Activated gamma-delta T cell treated with anti-CD3 and anti-CD28 coated beads, Interleukin-2, amount 50 U/mL, for 16 hours (primary cell): ENCODE measurements at regions not wholly inside any gene's neighbourhood (a gene's known extent, or its start where the extent isn't known, plus 50 kb on each side); places are given as distances from the start of the nearest gene placed in this dataset.

Experiments used
- DNase-seq: peaks from one replicate; pipeline ENCODE4 v3.0.0-alpha.2; 2020; ENCODE audit warnings: low read depth

DNA sequence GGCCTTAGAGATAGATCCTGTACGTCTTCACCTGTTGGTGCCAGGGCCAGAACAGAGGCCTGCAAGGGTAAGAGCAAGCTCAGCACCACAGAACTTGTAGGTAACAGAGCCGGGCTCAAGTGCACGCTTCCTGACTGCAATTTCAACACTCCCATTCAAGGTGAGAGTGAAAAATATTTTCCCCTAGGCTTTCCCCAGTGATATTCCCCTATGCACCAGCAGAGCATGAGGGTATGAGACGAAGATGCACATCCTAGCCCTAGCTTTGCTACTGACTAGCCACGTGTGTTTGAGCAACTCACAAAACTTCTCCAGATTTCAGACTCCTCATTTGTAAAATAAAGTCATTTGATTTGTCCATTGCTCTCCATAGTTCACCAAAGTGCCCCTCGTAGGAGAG is 411.6 kb downstream of the ZNF521 start:
- DNase-seq, result no peak

DNA sequence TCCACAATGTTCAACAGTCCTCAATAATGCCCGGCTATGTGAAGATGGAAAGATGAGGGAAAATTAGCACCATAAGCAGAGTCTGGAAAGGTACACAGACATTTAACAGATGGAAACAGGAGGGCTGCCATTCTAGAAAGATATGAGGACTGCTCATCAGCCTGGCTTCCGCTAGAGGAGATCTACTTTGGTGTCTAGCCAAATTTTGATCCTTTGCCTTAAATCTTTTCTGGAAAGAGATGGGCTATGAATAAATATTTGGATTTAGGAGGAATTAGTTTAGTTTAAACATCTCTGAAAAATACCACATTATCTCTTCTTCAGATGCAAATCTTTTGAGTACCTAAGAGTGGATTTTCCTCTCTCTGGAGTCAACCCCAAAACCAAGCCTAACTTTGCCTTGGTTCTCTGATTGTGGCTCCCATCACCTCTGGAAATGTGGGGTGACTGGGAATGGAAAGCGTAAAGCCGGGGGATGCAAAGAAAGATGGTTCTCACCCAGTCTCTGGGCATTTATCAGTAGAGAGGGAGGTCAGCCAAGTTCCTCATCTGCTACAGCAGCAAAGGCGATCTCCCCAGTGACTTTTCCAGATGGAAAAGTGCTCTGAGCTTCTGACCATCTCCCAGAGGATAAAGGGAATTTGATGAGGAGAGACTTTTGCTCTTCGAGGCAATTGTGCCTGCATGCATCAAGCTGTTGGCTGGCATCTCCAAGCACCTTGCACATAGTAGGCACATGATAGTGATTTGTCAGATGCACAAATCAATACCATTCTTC is 410.6 kb downstream of the ZNF521 start:
- no peak for DNase-seq

DNA sequence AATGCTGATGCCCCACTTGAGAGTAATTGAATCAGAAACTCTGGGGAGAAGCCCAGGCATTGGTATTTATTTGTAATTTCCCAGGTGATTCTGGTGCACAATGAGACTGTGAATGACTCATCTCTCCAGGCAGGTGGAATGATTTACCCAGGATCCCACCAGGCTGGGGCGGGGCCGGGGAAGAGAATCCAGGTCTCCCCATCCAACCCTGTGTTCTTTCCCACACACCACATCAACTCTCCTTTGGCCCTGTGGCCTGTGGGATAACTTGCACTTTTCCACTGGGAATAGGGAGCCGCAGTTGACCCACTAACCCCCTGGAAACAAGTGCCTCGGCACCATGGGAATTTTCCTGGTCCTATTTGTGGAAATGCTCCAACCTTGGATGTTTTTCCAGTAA is 409.8 kb downstream of the ZNF521 start:
- no peak for DNase-seq

DNA sequence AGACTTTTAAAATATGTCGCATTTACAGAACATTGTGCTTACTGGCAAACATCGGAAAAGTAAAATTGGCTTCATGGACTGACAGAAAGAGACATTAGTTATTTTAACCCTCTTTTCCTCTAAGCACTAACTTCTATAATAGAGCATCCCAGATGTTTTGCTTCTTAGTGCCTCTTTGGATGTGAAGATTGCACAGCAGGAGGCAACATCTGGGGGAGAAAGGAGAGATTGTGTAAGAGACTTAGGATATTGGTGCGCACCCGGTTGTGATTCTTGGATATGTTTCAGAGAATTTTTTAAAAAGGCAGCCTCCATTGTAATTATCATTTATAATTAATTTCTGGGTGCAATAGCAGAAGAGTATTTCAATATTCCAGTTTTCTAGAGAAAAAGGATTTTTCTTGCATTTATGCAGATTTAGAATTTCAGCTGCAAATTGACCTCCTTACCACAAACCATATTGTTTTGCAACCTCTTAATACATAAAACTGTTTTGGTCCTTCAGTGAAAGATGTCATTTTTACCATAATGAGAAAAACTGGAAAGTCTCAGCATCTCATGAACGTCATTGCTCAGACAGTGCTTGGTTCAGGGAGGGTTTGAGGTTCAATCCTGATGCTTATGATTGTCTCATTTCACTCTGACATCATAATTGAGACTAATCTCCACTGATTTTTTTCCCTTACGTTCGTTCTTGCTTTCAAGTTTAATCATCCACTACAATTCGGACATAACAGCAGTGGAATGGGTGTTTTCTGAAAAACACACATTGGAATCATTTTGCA is 404.3 kb downstream of the ZNF521 start:
- no peak for DNase-seq

DNA sequence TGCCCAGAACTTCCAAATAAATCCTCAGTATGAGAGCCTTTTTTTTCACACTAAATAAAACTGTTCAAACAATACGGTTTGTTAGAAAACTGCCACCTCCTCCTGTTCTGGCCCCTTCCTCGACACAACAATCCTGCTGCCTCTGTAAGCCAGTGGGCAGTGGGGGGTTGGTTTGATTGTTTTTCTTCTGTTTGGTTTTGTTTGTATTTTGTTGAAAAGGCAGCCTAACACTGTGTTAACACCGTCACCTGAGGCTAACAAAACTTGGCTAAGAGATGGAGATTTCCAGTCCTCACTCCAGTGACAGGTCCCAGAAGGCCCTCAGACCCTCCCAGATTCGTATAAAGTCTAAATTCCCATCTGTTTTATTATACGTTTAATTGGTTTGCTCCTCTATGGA is 402.1 kb downstream of the ZNF521 start:
- DNase-seq, result no peak

DNA sequence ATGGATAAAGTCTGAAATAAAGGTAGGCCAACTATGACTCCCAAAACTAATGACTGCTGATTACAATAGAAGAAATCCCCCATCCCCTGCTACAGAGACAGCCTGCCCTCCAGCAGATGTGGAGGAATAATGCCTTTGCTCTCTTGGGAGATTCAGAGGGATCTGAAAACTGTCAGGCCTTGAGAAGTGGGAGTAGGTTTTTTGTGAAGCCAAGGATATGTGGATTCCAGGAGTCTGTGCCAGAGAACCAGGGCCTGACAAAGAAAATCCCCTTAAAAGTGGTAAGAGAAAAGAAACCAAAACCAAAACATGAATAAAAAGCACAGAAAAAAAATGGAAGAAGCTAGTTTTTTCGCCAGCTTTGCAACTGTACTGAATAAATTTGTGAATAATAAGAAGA is 397.6 kb downstream of the ZNF521 start:
- DNase-seq, result no peak

DNA sequence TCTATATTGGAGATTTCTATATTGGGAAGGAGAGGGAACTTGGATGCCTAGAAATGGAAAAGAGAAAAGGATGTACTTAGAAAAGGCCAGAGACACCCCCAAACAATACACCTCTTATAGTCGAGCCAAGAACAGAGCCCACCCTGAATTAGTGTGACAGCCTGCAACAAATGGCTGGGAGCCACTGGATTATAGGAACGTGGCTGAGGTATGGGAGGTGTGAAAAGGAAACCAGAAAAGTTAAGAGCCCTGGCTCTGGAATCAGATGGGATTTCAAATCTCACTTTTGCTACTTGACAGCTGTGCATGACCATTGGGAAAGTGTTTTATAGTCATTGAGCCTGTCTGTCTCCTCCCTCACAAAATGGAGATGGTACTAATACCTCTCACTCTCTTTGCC is 394.0 kb downstream of the ZNF521 start:
- DNase-seq, result no peak

DNA sequence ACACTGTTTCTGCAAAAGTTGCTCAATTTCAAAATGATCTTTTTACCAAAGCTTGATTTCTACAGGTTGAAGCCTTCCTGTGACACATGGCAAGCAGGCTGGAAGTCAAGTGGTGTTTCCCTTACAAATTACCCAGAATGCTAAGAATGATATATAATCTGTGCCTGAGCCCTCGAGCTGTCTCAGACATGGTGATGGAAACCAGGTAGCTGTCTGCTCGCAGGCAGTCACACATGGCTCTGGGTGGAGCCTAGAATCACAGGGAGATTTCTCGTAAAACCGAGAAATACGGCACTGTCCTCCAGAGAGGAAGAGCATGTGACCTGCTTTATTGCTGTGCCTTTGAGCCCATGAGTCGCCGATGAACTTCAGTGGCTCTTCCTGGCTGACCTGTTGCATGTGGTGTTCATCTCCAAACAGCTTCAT is 392.9 kb downstream of the ZNF521 start:
- no peak for DNase-seq

DNA sequence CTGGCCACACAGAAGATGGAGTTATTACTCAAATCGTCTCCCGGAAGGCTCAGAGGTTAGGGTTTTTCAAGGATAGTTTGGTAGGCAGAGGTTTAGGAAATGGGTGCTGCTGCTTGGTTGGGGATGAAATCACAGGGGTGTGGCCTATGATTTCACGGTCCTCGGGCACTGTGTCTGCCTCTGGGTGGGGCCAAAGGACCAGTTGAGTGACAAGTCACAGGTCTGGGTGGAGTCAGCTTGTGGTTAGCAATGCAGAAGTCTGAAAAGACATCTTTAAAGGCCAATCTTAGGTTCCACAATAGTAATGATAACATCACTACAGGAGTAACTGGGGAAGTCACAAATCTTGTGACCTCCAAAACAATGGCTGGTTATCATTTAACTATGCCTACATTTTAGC is 387.8 kb downstream of the ZNF521 start:
- DNase-seq, result no peak

DNA sequence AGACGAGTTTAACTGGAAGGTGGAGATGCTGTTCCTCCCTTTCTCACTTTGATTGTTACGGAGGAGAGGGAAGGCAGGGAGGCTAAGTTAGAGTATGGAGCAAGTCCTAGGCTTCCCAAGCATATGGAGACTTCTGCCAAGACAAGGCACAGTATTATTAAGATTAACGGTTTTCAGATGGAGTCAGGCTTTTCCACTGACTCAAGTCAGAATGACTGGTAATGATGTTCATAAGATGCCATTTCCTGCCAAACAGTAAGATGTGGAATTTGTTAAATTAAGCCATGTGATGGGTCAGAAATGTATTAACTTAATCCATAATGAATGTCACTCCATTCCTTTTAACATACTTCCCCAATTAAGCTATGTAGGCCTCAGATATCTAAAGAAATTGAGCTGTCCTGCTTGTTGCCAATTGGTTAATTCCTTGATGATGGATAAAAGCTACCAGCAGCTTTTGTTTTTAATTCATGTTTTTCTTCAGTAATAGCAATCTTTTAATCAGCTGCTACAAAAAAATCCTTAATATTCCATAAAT is 383.7 kb downstream of the ZNF521 start:
- no peak for DNase-seq

DNA sequence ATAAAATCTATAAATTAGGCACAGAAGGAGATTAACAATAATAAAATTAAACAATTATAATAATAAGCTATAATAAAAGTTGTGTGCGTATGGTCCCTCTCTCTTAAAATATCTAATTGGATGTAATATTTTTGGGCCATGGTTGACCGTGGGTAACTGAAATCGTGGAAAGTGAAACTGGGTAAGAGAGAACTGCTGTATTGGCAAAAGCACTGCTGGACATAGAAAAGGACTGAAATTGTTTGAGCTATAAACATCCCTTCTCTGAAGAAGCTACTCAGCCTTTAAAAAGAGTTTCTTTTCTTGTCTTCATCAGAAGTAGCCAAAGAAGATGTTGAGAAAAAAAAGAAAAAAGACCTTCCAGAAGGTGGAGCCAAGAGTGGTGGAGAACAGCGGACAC is 379.4 kb downstream of the ZNF521 start:
- no peak for DNase-seq

DNA sequence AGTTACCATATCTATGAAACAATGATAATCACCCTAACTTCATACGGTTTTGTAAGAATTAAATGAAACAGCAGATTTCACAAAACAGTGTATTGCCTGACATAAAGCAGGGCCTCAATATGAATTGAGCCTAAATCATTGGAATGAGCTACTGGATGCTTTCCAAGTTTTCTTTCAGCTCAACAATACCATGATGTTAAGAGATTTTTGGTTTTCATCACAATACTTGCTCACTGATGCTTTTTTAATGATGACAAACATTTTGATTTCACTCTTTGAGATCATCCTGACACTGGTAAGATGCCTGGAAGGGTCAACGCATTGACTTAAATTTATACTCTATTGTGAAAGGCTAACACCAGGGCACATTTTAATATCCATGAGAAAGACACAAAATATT is 377.5 kb downstream of the ZNF521 start:
- DNase-seq, result no peak

DNA sequence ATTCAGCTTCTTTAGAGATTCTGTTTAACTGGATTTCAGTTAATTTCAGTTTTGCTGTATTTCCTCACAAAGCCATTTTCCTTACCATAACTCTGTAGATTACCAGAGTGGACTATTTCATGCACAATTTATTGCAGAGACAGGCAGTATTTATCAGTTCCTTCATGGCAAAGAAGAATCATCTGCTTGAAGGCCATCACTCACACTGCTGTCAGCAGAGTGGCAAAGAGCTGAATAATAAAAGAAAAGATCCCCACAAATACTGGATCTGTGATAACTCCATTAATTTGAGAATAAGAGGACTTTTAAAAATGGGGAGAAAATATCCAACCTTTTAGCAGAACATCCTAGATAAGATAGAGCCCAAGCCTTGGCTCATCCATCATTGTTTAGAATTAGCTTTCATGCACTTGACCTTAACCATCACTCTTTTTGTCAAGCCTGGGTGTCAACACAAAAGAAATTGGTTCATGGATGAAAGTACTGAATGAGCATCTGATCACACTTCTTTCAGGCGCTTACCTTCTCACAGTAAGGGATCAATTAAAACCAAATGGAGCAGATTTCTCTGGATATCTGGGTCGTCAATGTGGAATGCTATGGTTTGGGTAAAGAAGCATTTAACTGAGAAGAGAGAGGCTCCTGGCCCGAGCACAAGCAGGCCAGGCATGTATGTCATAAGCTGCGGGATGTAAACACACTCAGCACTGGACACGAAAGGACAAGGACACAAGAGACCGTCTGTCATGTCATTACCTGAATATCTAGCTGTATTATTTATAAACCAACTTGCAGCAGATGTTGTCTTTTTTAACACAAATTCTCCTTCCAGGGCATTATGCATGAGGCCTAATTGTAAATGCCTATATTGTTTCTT is 376.2 kb downstream of the ZNF521 start:
- no peak for DNase-seq

DNA sequence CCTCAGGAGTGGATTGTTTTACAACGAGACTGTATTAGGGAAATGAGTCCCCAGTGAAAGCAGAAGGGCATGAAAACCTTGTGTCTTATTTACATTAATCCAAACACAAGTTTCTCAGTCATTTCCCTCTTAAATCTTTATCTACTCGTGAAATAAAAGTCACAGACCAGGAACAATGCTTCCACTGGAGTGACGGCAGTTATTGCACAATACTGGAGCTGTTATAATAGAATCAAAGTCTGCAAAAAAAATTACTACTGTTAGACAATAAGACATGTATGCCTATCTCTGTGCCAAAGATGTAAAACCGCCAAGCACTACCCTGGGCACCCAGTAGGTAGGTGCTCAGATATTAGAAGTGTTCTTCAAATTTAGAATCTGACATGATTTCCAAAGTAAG is 375.5 kb downstream of the ZNF521 start:
- no peak for DNase-seq

DNA sequence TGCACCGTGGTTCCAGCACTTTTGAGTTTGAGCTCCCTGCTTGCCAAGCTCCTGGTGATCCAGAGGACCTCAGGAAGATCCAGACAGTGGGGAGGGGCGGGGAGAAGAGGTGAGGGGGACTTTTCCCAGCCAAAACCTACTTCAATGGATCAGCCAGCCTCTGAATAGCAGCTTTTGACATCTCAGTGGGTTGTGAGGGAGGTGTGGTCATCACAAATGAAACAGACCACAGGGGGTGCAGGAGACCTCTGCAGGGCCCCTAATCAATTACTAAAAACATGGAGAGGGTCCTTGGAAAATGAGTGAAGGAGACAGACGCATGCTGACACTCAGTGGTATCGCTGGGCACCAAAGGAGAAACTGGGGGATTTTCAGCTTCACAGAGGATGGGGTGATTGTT is 372.7 kb downstream of the ZNF521 start:
- no peak for DNase-seq

DNA sequence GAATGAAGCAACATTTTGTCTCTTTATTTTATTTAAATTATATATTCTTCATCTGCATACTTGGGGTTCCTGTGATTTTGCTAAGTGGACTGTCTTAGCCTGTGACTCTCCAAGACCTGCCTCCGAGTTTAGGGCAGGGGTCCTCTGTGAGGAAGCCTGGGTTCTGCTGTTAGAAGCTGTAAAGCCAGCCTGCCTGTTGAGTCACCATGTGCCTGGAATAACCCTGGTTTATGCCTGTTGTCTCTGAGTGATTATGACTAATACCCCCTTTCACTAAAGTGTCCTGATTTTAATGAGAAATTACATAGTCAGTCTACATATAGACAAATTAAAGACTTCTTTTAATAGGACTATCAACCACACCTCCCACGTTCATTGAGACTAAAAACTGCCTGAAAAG is 369.1 kb downstream of the ZNF521 start:
- DNase-seq, result no peak

DNA sequence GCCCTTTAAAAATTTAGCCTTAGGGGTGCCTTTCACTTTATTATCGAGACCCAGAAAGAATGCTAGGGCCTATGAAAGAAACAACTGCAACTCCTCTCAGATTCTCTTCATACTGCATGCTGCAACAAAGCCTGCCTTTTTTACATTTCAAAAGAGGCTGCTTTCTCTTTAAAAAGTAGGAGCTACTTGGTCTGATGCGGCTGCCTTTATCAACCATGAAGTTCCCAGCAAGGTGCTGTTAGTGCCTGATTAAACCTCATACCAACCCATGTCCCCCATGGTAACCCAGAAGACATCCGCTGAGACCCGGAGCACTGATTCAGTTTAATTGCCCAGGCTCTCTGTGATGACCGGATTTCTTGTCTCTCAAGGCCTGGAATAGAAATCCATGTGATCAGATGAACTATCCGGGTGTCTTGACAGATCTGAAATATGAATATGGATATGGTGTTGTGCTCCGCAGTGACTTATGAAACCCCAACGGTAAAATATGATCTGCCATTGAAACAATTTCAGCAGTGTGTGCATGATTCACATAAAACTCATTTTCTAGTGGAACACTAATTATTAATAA is 368.3 kb downstream of the ZNF521 start:
- no peak for DNase-seq

DNA sequence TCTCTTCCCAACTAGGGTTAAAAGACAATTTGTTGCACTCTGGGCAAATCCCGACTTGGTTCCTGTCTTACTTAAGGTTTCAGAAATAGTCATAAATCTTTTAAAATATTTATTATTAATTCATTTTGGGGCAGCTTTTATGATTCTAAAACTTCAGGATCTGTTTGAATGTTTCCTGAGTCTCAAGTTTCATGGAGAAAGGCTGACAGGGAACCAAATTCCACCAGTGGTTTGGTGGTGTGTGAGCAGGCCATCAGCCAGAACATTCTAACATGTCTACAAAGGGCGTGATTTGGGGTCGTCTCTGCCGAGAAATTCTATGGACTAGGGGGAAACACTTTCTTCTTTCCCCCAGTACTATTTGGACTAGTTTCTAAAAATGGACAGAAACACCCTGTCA is 366.4 kb downstream of the ZNF521 start:
- no peak for DNase-seq

DNA sequence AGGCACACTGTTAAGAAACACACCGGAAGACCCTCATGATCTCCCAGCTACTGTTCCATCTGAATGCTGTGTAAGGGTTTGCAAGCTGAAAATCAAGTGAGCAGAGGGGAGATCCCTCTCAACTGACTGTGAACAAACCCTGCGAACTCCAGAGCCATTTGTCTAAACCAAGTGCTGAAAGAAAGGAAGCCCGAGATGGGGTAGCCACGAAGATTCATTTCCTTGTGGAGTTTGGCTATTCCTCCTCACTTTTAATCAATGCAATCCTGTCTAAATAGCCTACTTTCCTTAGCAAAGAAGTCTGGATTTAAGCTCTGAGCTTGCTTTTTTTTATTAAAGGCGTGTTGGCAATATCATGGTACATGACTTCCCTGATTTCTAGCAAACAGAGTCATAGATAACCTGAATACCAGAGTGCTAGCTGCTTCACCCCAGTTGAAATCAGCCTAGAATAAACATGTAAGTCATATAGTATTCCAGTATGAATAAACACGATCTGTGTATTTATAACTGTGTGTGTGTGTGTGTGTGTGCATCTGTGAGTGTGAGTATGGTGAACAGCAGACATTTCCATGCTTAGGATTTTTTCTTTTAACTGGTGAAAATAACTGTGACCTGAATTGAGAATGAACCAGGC is 365.2 kb downstream of the ZNF521 start:
- no peak for DNase-seq

DNA sequence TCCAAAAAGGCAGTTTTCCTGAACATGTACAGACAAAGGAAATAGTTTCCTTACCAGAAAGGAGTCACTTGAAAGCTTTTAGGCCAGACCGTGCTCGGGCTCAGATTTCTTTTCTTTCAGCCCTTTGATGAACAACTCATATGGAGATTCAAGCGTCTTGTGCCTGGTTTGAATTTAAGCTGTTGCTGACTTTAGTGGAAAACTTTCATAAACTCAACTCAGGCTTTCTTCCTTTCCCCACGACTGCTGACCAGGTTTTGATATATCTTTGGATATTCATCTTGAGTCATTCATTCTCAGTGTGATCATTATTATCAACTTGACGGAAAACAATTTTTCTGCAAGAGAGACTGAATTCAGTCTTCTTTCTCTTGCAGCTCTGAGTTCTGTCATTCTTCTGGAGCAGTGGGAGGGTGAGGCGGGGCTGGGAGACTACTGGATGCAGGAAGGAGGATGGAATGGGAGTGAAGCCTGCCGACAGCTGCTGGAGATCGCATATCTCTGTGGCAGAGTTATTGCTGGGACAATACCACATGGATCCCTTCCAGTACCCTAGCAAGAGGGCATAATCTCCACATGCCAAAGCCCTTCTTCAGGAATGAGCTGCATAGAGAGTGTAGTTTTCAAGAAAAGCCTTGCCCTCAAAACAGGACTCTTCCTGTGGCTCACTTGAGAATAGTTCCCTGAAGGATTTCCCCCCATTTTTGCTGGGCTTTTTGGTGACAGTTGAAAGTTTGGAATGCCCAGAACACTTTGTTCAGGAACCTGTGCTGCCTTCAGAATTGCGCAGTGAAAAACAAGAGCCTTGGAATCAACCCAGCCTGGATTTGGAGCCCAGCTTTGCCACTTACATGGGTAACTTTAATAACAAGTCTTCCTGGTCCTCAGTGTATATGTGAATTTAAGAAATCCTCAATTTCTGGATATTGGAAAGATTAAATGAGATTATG is 364.4 kb downstream of the ZNF521 start:
- DNase-seq, result no peak
